H1 (cell line): ENCODE measurements at regions not wholly inside any gene's neighbourhood (a gene's known extent, or its start where the extent isn't known, plus 50 kb on each side); places are given as distances from the start of the nearest gene placed in this dataset.

ENCODE experiments used
- CTCF ChIA-PET: fragments of 300-600 bp; sonication (Branson Sonifier 250); formaldehyde crosslinking; loops from one replicate; lab custom pipeline; 2021; ENCODE audit not compliant: partially characterized antibody; lab: Charles Lee
- POLR2A ChIA-PET: fragments of 300-600 bp; sonication (Branson Sonifier 250); formaldehyde crosslinking; loops from one replicate; lab custom pipeline; 2021; ENCODE audit warnings: inconsistent platforms; ENCODE audit not compliant: partially characterized antibody; lab: Charles Lee
- DNase-seq, 2 experiments: peaks; one replicate each; pipeline versions ENCODE4 v3.0.0 to v3.0.0-alpha.2; 2010 to 2022; ENCODE audit warnings: low spot score in 2 of 2, low read depth in 1 of 2, mixed read lengths in 1 of 2
- FAIRE-seq: peaks from 2 replicates; lab custom pipeline; 2011; peaks lifted over from hg19 to GRCh38; lab: Jason Lieb, UNC
- H2AFZ ChIP-seq: 2 replicates; pipeline ENCODE4 v1.8.1; 2012; ENCODE audit warnings: low read length, inconsistent platforms
- H2AK5ac ChIP-seq: 2 replicates; pipeline ENCODE4 v1.6.1; 2013; ENCODE audit warnings: low read depth, low read length
- H2BK120ac ChIP-seq: replicated peaks from 2 replicates; pipeline ENCODE3; 2013; ENCODE audit warnings: low read depth, low read length, inconsistent platforms
- H2BK12ac ChIP-seq: 2 replicates; pipeline ENCODE4 v1.6.1; 2013; ENCODE audit warnings: low read depth, low read length
- H2BK15ac ChIP-seq: 2 replicates; pipeline ENCODE4 v1.6.1; 2013; ENCODE audit warnings: low read length
- H2BK20ac ChIP-seq: 2 replicates; pipeline ENCODE4 v1.6.1; 2013; ENCODE audit warnings: low read length
- H2BK5ac ChIP-seq: 2 replicates; pipeline ENCODE4 v1.6.1; 2013; ENCODE audit warnings: low read depth, low read length
- H3K14ac ChIP-seq: 2 replicates; pipeline ENCODE4 v1.6.1; 2013; ENCODE audit warnings: inconsistent platforms; ENCODE audit not compliant: insufficient read length
- H3K18ac ChIP-seq: 2 replicates; pipeline ENCODE4 v1.6.1; 2013; ENCODE audit warnings: low read length; ENCODE audit errors: extremely low read depth
- H3K23ac ChIP-seq: 2 replicates; pipeline ENCODE4 v1.6.1; 2013; ENCODE audit warnings: inconsistent platforms; ENCODE audit not compliant: insufficient read length
- H3K23me2 ChIP-seq: 2 replicates; pipeline ENCODE4 v1.6.1; 2013; ENCODE audit warnings: low read depth, low read length
- H3K27ac ChIP-seq: 2 replicates; pipeline ENCODE4 v1.6.1; 2011; ENCODE audit warnings: low read depth, low read length, inconsistent platforms
- H3K27me3 ChIP-seq, 4 experiments: replicated peaks in 1 of 4; 1 replicate in 1 of 4; 2 replicates in 3 of 4; pipeline versions ENCODE4 v1.6.1 to v1.8.1; 2011 to 2013; ENCODE audit warnings: low read length in 3 of 4, mild to moderate bottlenecking in 3 of 4, inconsistent platforms in 2 of 4, mixed read lengths in 2 of 4, moderate library complexity in 1 of 4; ENCODE audit not compliant: control insufficient read depth in 3 of 4, insufficient read depth in 3 of 4; ENCODE audit errors: extremely low read depth in 1 of 4
- H3K36me3 ChIP-seq, 4 experiments: 2 replicates each; pipeline versions ENCODE4 v1.6.1 to v1.8.1; 2011 to 2013; ENCODE audit warnings: mild to moderate bottlenecking in 4 of 4, low read length in 3 of 4, moderate library complexity in 2 of 4, control low read depth in 1 of 4, inconsistent platforms in 1 of 4; ENCODE audit not compliant: insufficient read depth in 4 of 4, control insufficient read depth in 2 of 4
- H3K4ac ChIP-seq: replicated peaks from 2 replicates; pipeline ENCODE3; 2013; ENCODE audit warnings: low read length, low read depth, mixed read lengths, inconsistent platforms; ENCODE audit not compliant: insufficient read length
- H3K4me1 ChIP-seq, 4 experiments: replicated peaks in 1 of 4; 1 replicate in 1 of 4; 2 replicates in 3 of 4; pipeline versions ENCODE4 v1.6.1 to v1.8.1; 2011 to 2013; ENCODE audit warnings: low read length in 3 of 4, inconsistent platforms in 2 of 4, mixed read lengths in 1 of 4; ENCODE audit not compliant: insufficient read depth in 4 of 4, control insufficient read depth in 3 of 4
- H3K4me2 ChIP-seq, 2 experiments: 2 replicates each; pipeline versions ENCODE4 v1.6.1 to v1.8.1; 2011 to 2013; ENCODE audit warnings: low read depth in 2 of 2, low read length in 2 of 2, control low read depth in 1 of 2, inconsistent platforms in 1 of 2, mild to moderate bottlenecking in 1 of 2; ENCODE audit not compliant: insufficient read depth in 1 of 2
- H3K4me3 ChIP-seq, 4 experiments: fragments of 200-600, 300-600 bp in 1 of 4; sonication (generic), shearing (Covaris generic), sonication (Bioruptor Twin) in 1 of 4; 2 replicates each; pipeline versions ENCODE4 v1.5.1 to v1.8.1; 2011 to 2016; ENCODE audit warnings: low read length in 4 of 4, low read depth in 3 of 4, control low read depth in 2 of 4, inconsistent platforms in 2 of 4, mild to moderate bottlenecking in 2 of 4, mixed read lengths in 1 of 4, moderate library complexity in 1 of 4; ENCODE audit not compliant: insufficient read depth in 2 of 4; ENCODE audit errors: extremely low read depth in 1 of 4
- H3K56ac ChIP-seq: replicated peaks from 2 replicates; pipeline ENCODE3; 2013; ENCODE audit warnings: low read depth, mild to moderate bottlenecking, mixed read lengths, low read length, inconsistent platforms; ENCODE audit not compliant: insufficient read length
- H3K79me1 ChIP-seq: 2 replicates; pipeline ENCODE4 v1.6.1; 2013; ENCODE audit warnings: low read depth, low read length, control low read depth
- H3K79me2 ChIP-seq, 2 experiments: 2 replicates each; pipeline versions ENCODE4 v1.6.1 to v1.8.1; 2012 to 2013; ENCODE audit warnings: low read length in 2 of 2, mild to moderate bottlenecking in 2 of 2, inconsistent platforms in 1 of 2; ENCODE audit not compliant: insufficient read depth in 2 of 2, control insufficient read depth in 1 of 2
- H3K9ac ChIP-seq, 4 experiments: replicated peaks in 1 of 4; 1 replicate in 1 of 4; 2 replicates in 3 of 4; pipeline versions ENCODE4 v1.6.1 to v1.8.1; 2011 to 2013; ENCODE audit warnings: low read depth in 3 of 4, low read length in 3 of 4, control low read depth in 2 of 4, mild to moderate bottlenecking in 2 of 4, moderate library complexity in 2 of 4, inconsistent platforms in 1 of 4; ENCODE audit errors: extremely low read depth in 1 of 4
- H3K9me3 ChIP-seq, 2 experiments: 2 replicates each; pipeline versions ENCODE4 v1.6.1 to v1.8.1; 2012 to 2013; ENCODE audit warnings: mild to moderate bottlenecking in 2 of 2, moderate library complexity in 2 of 2, control low read depth in 1 of 2, inconsistent platforms in 1 of 2, low read depth in 1 of 2, low read length in 1 of 2, mixed read lengths in 1 of 2; ENCODE audit not compliant: insufficient read depth in 2 of 2
- H4K20me1 ChIP-seq, 2 experiments: replicated peaks in 1 of 2; 2 replicates each; pipeline versions ENCODE3 to v1.8.1; 2011 to 2013; ENCODE audit warnings: inconsistent platforms in 2 of 2, low read length in 2 of 2, mild to moderate bottlenecking in 1 of 2; ENCODE audit not compliant: insufficient read depth in 2 of 2, control insufficient read depth in 1 of 2
- H4K5ac ChIP-seq: 2 replicates; pipeline ENCODE4 v1.6.1; 2013; ENCODE audit warnings: low read length, low read depth, mixed read lengths, inconsistent platforms; ENCODE audit not compliant: insufficient read length
- H4K8ac ChIP-seq: 2 replicates; pipeline ENCODE4 v1.8.0; 2013; ENCODE audit warnings: mild to moderate bottlenecking, moderate library complexity, low read length, inconsistent platforms; ENCODE audit not compliant: insufficient read depth; ENCODE audit errors: extremely low read depth
- H4K91ac ChIP-seq: replicated peaks from 2 replicates; pipeline ENCODE3; 2013; ENCODE audit warnings: low read length, mixed read lengths, inconsistent platforms; ENCODE audit not compliant: insufficient read length
- KDM1A ChIP-seq: fragments of 200-600, 300-600 bp; sonication (generic); IDR thresholded peaks from 2 replicates; pipeline ENCODE4 v1.7.1; 2016; ENCODE audit warnings: mild to moderate bottlenecking, low read length, borderline replicate concordance
- SIN3A ChIP-seq, 2 experiments: IDR thresholded peaks in 1 of 2; conservative IDR thresholded peaks in 1 of 2; 2 replicates each; pipeline ENCODE4 v1.6.1; 2011 to 2012; ENCODE audit warnings: low read length in 2 of 2, improper control_type of control experiment in 1 of 2, low read depth in 1 of 2, mild to moderate bottlenecking in 1 of 2
- WGBS, 2 experiments: shearing (Covaris generic) in 1 of 2; methylation state at CpG; one replicate each; pipeline versions ENCODE4 v1.1.6 to v1.1.7; 2013 to 2015; ENCODE audit warnings: low lambda C conversion rate in 2 of 2, mixed read lengths in 2 of 2, inconsistent platforms in 1 of 2, low coverage in 1 of 2, missing lambda C conversion rate in 1 of 2; ENCODE audit not compliant: insufficient replicate concordance in 2 of 2, insufficient coverage in 1 of 2, insufficient read length in 1 of 2; ENCODE audit errors: extremely low coverage in 1 of 2, missing lambda C conversion rate in 1 of 2; 5-methylcytosine and 5-hydroxymethylcytosine counted together

DNA sequence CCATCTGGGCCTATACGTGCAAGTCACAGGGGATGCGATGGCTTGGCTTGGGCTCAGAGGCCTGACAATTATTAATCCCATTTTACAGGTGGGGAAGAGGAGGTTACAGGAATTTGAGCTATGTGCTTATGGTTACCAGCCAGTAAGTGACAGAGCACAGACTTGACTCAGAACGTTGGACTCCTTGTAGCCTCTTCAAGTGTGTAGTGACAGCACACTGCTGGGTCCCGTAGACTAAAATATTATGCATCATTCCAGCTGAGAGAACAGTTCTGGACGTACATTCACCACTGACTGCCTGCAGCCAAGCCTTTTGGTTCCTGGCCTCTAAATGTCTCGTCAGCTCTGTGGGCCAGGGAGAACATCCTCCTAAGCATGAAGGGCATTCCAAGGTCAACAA, 314.5 kb downstream of the GPAT3 start:
- Histone ChIP-seq H2AK5ac (peak overlapping the region; percentile 87; the same call in 1 of the 2 replicates), H3K36me3 (no peaks in the 10 kb centered on the region), H3K27me3 (no peaks in the 10 kb centered on the region), H4K20me1 (no peaks in the 10 kb centered on the region), H4K91ac (peak overlapping the region; percentile 99), H3K23me2 (no peaks in the 10 kb centered on the region), H3K23ac (no peak overlapping the region), H3K4me1 (peaks cover 3 to 30% (median 13%) of the 10 kb centered on the region in 4 experiments; a peak in 4 of 7 replicates), H3K79me1 (no peaks in the 10 kb centered on the region), H3K27ac (no peak overlapping the region), H4K8ac (no peak overlapping the region), H2BK15ac (no peak overlapping the region), H2BK5ac (peak overlapping the region; percentile 99; the same call in 1 of the 2 replicates), H3K4me3 (no peak overlapping the region; a peak in 1 of 8 replicates), H2AFZ (no peak overlapping the region), H2BK12ac (peak overlapping the region; percentile 94; the same call in 1 of the 2 replicates), H2BK120ac (peak overlapping the region; percentile 93), H2BK20ac (peak overlapping the region; percentile 98), H3K56ac (no peak overlapping the region), H3K14ac (no peak overlapping the region), H3K9ac (no peak overlapping the region), H3K4me2 (peak overlapping the region in 1 of 2 experiments; percentile 74; a peak in 2 of 4 replicates), H3K9me3 (no peaks in the 10 kb centered on the region), H3K18ac (peak overlapping the region; percentile 91), H4K5ac (peak overlapping the region; percentile 60), H3K4ac (peak overlapping the region; percentile 71), H3K79me2 (no peaks in the 10 kb centered on the region)
- ChIA-PET POLR2A (interaction anchor here (1.4 kb wide), 1 partner anchor 8 kb away, joined by 3 read pairs; no protein-coding TSS in a partner anchor), CTCF (interaction anchor here (0.9 to 2.0 kb wide), 3 partner anchors 71 to 206 kb away, joined by 3 to 5 read pairs (median 5); no protein-coding TSS in a partner anchor)
- DNase-seq, result no peak
- TF ChIP-seq SIN3A (conservative IDR thresholded peaks at IDR 0.05 in 1 of 2, IDR thresholded peaks at IDR 0.05 in 1 of 2; ENCODE audit: low read depth in 1 of 2, low read length in 2 of 2) (no peak), KDM1A (peak; percentile 76; the same call in 1 of the 2 replicates)
- FAIRE-seq, result no peak
- WGBS, 2 experiments, result 64% methylated on average over 6 of the region's 6 CpGs; no CpG with 5 or more reads in 1 of the 2 experiments
